CD14-positive monocyte (primary cell): ENCODE measurements at regions not wholly inside any gene's neighbourhood (a gene's known extent, or its start where the extent isn't known, plus 50 kb on each side); places are given as distances from the start of the nearest gene placed in this dataset.

Experiments used
- DNase-seq, 3 donors: peaks; one replicate each; pipeline ENCODE4 v3.0.0-alpha.2; 2011 to 2022
- H2AFZ ChIP-seq: 2 replicates; pipeline ENCODE4 v1.6.0; 2012; ENCODE audit warnings: mild to moderate bottlenecking, low read depth, low read length, inconsistent platforms; ENCODE audit not compliant: insufficient read depth, poor library complexity, severe bottlenecking
- H3K27ac ChIP-seq, 2 donors: 1 replicate in 1 of 2; 2 replicates in 1 of 2; pipeline ENCODE4 v1.5.1; 2012 to 2013; ENCODE audit warnings: low read length in 2 of 2, control low read depth in 1 of 2, inconsistent platforms in 1 of 2, low read depth in 1 of 2, mild to moderate bottlenecking in 1 of 2
- H3K27me3 ChIP-seq, 2 donors: one replicate each; pipeline versions ENCODE4 v1.6.0 to v1.6.1; 2011 to 2013; ENCODE audit warnings: low read length in 2 of 2; ENCODE audit not compliant: control insufficient read depth in 2 of 2, insufficient read depth in 2 of 2
- H3K36me3 ChIP-seq, 2 donors: replicated peaks in 1 of 2; 1 replicate in 1 of 2; 2 replicates in 1 of 2; pipeline versions ENCODE4 v1.5.1 to v1.6.1; 2012 to 2013; ENCODE audit warnings: low read length in 2 of 2, control low read depth in 1 of 2, inconsistent platforms in 1 of 2, mild to moderate bottlenecking in 1 of 2; ENCODE audit not compliant: insufficient read depth in 2 of 2, control insufficient read depth in 1 of 2
- H3K4me1 ChIP-seq, 2 donors: 1 replicate in 1 of 2; 2 replicates in 1 of 2; pipeline versions ENCODE4 v1.5.1 to v1.6.1; 2012 to 2013; ENCODE audit warnings: low read length in 2 of 2, control low read depth in 1 of 2, inconsistent platforms in 1 of 2, mild to moderate bottlenecking in 1 of 2, moderate library complexity in 1 of 2; ENCODE audit not compliant: insufficient read depth in 2 of 2, control insufficient read depth in 1 of 2
- H3K4me2 ChIP-seq: replicated peaks from 2 replicates; pipeline ENCODE3; 2012; ENCODE audit warnings: low read length, moderate library complexity, mild to moderate bottlenecking; ENCODE audit not compliant: poor library complexity, severe bottlenecking; ENCODE audit errors: extremely low read depth
- H3K4me3 ChIP-seq, 3 experiments: fragments of 200-600 bp in 1 of 3; sonication (generic) in 1 of 3; replicated peaks in 1 of 3; 1 replicate in 2 of 3; 2 replicates in 1 of 3; pipeline ENCODE4 v1.5.1; 2011 to 2013; ENCODE audit warnings: low read length in 3 of 3, mild to moderate bottlenecking in 3 of 3, control low read depth in 2 of 3, low read depth in 2 of 3, inconsistent platforms in 1 of 3, moderate library complexity in 1 of 3
- H3K79me2 ChIP-seq: 2 replicates; pipeline ENCODE4 v1.6.0; 2012; ENCODE audit warnings: mild to moderate bottlenecking, control low read depth, inconsistent platforms, low read length, moderate library complexity; ENCODE audit not compliant: insufficient read depth
- H3K9ac ChIP-seq: 2 replicates; pipeline ENCODE4 v1.6.0; 2017; ENCODE audit warnings: low read length, mild to moderate bottlenecking; ENCODE audit not compliant: insufficient read depth, poor library complexity, severe bottlenecking
- H3K9me3 ChIP-seq, 2 donors: replicated peaks in 1 of 2; 1 replicate in 1 of 2; 2 replicates in 1 of 2; pipeline versions ENCODE4 v1.5.1 to v1.6.1; 2012 to 2013; ENCODE audit warnings: low read length in 2 of 2, control low read depth in 1 of 2; ENCODE audit not compliant: control insufficient read depth in 1 of 2, insufficient read depth in 1 of 2
- H4K20me1 ChIP-seq: 2 replicates; pipeline ENCODE4 v1.6.0; 2012; ENCODE audit warnings: mild to moderate bottlenecking, low read length, control low read depth, moderate library complexity; ENCODE audit not compliant: insufficient read depth
- H3K27ac Mint-ChIP-seq, 7 donors: one replicate each; pipeline ENCODE4 v1.8.0; 2020; ENCODE audit warnings: mild to moderate bottlenecking in 7 of 7, mixed read lengths in 7 of 7, moderate library complexity in 6 of 7, inconsistent platforms in 2 of 7
- H3K27me3 Mint-ChIP-seq, 3 donors: one replicate each; pipeline ENCODE4 v1.8.0; 2021 to 2022; ENCODE audit warnings: low read depth in 3 of 3, mild to moderate bottlenecking in 3 of 3, mixed read lengths in 3 of 3, moderate library complexity in 3 of 3, inconsistent platforms in 1 of 3
- H3K36me3 Mint-ChIP-seq, 2 donors: one replicate each; pipeline ENCODE4 v1.8.0; 2020; ENCODE audit warnings: mixed read lengths in 2 of 2, inconsistent platforms in 1 of 2, mild to moderate bottlenecking in 1 of 2
- H3K4me1 Mint-ChIP-seq: one replicate; pipeline ENCODE4 v1.8.0; 2020; ENCODE audit warnings: mild to moderate bottlenecking, mixed read lengths
- H3K4me3 Mint-ChIP-seq, 2 donors: one replicate each; pipeline ENCODE4 v1.8.0; 2020; ENCODE audit warnings: mild to moderate bottlenecking in 2 of 2, mixed read lengths in 2 of 2, moderate library complexity in 1 of 2
- H3K9me3 Mint-ChIP-seq, 7 donors: one replicate each; pipeline ENCODE4 v1.8.0; 2020 to 2022; ENCODE audit warnings: mixed read lengths in 7 of 7, mild to moderate bottlenecking in 6 of 7, moderate library complexity in 6 of 7, inconsistent platforms in 2 of 7
- WGBS: methylation state at CpG from one replicate; pipeline ENCODE4 v1.1.5; 2013; ENCODE audit warnings: missing lambda C conversion rate; ENCODE audit not compliant: insufficient coverage; 5-methylcytosine and 5-hydroxymethylcytosine counted together
- intact Hi-C, 2 donors: fragments of 100-400 bp; cut with micrococcal nuclease; formaldehyde crosslinking; loops; one replicate each; pipeline versions ENCODE4 v1.15.0 to v1.15.1; 2023
- TF ChIP-seq, protein P1 (sequence below): fragments of 200-600 bp; IDR thresholded peaks from one replicate; pipeline ENCODE4 v1.8.0; 2022; ENCODE audit warnings: antibody characterized with exemption, mild to moderate bottlenecking

DNA sequence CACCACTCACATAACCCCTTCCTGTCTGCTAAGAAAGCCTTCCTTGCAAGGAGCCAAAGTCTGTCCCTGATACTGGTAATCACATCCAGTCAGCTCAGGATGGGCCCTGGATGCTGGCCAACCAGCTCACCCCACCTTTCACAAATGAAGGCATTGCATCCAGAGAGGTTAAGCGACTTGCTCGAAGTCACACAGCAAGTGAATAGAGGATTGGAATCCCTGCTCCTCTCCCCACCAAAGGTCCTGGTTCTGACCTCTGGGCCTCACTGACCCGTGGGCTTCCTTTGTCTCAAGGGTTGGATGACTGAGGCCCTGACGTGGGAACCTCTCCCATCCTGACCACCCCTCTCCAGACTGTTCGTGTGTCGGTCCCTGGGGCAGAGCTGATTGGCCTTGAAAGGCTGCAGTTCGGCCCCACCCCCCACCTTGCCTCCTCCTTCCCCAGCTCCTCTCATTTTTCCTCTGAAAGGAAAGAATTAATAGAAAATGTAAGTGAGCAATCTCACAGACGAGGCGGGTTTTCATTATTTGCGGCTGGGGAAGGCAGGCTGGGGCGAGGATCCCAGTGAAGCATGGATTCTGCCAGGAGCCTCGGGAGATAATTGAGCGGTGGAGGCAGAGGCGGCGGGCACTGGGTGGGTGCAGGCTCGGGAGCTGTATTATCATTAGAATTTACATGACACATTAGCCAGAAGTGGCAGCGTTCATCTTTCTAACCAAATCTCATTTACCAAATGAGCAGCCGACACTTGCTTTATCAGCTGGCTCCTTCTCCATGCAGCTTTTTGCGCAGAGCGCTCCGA lies 101.5 kb upstream of the CSF3R start:
- no peaks in the 10 kb centered on the region for H3K36me3 Mint-ChIP-seq

DNA sequence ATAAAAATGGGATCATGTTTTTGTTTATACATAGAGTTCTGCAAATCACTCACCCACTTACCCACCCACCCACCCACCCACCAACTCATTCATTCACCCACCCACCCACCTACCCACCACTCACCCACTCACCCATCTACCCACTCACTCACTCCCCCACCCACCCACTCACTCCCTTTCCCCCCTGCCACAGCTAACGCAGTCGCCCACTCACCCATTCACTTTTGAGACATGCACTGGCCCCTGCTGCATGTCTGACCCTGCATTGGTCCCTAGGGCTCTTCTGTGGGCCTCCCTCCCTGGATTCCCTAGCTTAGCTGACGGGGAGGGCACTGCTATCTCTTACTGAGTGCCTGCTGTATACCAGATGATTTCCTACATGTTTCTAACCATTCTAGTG lies 100.4 kb upstream of the CSF3R start:
- Histone ChIP-seq H3K4me2 (no peak overlapping the region), H3K79me2 (no peaks in the 10 kb centered on the region), H4K20me1 (no peaks in the 10 kb centered on the region), H3K9ac (no peak overlapping the region), H3K36me3 (no peaks in the 10 kb centered on the region), H2AFZ (no peak overlapping the region), H3K27ac (no peak overlapping the region), H3K4me3 (no peak overlapping the region), H3K27me3 (no peaks in the 10 kb centered on the region), H3K4me1 (no peaks in the 10 kb centered on the region), H3K9me3 (no peaks in the 10 kb centered on the region)
- 92% methylated on average over 2 of the region's 3 CpGs for WGBS
- H3K36me3 Mint-ChIP-seq, result no peaks in the 10 kb centered on the region
- peaks cover 0 to 5% (median 0%) of the 10 kb centered on the region in 7 donors for H3K9me3 Mint-ChIP-seq
- DNase-seq, result no peak
- H3K27me3 Mint-ChIP-seq, result peaks cover 26 to 36% (median 32%) of the 10 kb centered on the region in 3 donors
- no peak overlapping the region for H3K4me3 Mint-ChIP-seq
- intact Hi-C loops, result no loop called here
- H3K27ac Mint-ChIP-seq, result no peak overlapping the region
- TF ChIP-seq, protein P1, sequence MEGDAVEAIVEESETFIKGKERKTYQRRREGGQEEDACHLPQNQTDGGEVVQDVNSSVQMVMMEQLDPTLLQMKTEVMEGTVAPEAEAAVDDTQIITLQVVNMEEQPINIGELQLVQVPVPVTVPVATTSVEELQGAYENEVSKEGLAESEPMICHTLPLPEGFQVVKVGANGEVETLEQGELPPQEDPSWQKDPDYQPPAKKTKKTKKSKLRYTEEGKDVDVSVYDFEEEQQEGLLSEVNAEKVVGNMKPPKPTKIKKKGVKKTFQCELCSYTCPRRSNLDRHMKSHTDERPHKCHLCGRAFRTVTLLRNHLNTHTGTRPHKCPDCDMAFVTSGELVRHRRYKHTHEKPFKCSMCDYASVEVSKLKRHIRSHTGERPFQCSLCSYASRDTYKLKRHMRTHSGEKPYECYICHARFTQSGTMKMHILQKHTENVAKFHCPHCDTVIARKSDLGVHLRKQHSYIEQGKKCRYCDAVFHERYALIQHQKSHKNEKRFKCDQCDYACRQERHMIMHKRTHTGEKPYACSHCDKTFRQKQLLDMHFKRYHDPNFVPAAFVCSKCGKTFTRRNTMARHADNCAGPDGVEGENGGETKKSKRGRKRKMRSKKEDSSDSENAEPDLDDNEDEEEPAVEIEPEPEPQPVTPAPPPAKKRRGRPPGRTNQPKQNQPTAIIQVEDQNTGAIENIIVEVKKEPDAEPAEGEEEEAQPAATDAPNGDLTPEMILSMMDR, result no peak
- no peaks in the 10 kb centered on the region for H3K4me1 Mint-ChIP-seq

More for the DNA sequence above, 101.5 kb upstream of the CSF3R start:
- intact Hi-C loops, result no loop called here
- Histone ChIP-seq H3K4me3 (no peak overlapping the region), H3K4me1 (no peaks in the 10 kb centered on the region), H3K9me3 (no peaks in the 10 kb centered on the region), H3K27me3 (no peaks in the 10 kb centered on the region), H3K9ac (no peak overlapping the region), H3K79me2 (no peaks in the 10 kb centered on the region), H3K27ac (no peak overlapping the region), H4K20me1 (no peaks in the 10 kb centered on the region), H3K4me2 (no peak overlapping the region), H2AFZ (no peak overlapping the region), H3K36me3 (no peaks in the 10 kb centered on the region)
- TF ChIP-seq, protein P1, result no peak
- Mint-ChIP-seq H3K4me3 (no peak overlapping the region), H3K9me3 (peaks cover 0 to 5% (median 0%) of the 10 kb centered on the region in 7 donors), H3K27ac (peak overlapping the region in 1 of 7 donors; percentile 6), H3K27me3 (peaks cover 29 to 36% (median 35%) of the 10 kb centered on the region in 3 donors), H3K4me1 (no peaks in the 10 kb centered on the region)
- 89% methylated on average over 11 of the region's 21 CpGs for WGBS
- no peak for DNase-seq
